ENCODE measurements at regions not wholly inside any gene's neighbourhood (a gene's known extent, or its start where the extent isn't known, plus 50 kb on each side); places are given as distances from the start of the nearest gene placed in this dataset.

GRCh38 chr3:176969066-176969465 lies 228.2 kb downstream of the TBL1XR1 start:
- in situ Hi-C loops (cut with MboI; ENCODE audit: low pct_unique_long_range_greater_than_20kb, low sequenced_read_pairs), result no loop called here
- no peak for DNase-seq

GRCh38 chr3:176968631-176969030 lies 228.7 kb downstream of the TBL1XR1 start:
- DNase-seq, result no peak
- in situ Hi-C loops (cut with MboI; ENCODE audit: low pct_unique_long_range_greater_than_20kb, low sequenced_read_pairs), result no loop called here

- in situ Hi-C loops (cut with MboI; ENCODE audit: low pct_unique_long_range_greater_than_20kb, low sequenced_read_pairs), result no loop called here
- DNase-seq, result no peak
These were observed 229.8 kb downstream of the TBL1XR1 start for GRCh38 chr3:176967522-176967921.

- in situ Hi-C loops (cut with MboI; ENCODE audit: low pct_unique_long_range_greater_than_20kb, low sequenced_read_pairs), result no loop called here
- no peak for DNase-seq
These were observed 232.6 kb downstream of the TBL1XR1 start for GRCh38 chr3:176964661-176965060.

GRCh38 chr3:176961916-176962315 lies 235.4 kb downstream of the TBL1XR1 start:
- no peak for DNase-seq
- in situ Hi-C loops (cut with MboI; ENCODE audit: low pct_unique_long_range_greater_than_20kb, low sequenced_read_pairs), result no loop called here

- in situ Hi-C loops (cut with MboI; ENCODE audit: low pct_unique_long_range_greater_than_20kb, low sequenced_read_pairs), result no loop called here
- no peak for DNase-seq
These were observed 237.4 kb downstream of the TBL1XR1 start for GRCh38 chr3:176959867-176960266.

- in situ Hi-C loops (cut with MboI; ENCODE audit: low pct_unique_long_range_greater_than_20kb, low sequenced_read_pairs), result no loop called here
- no peak for DNase-seq
These were observed 238.7 kb downstream of the TBL1XR1 start for GRCh38 chr3:176958560-176958959.

GRCh38 chr3:176954517-176954916 lies 242.8 kb downstream of the TBL1XR1 start:
- no peak for DNase-seq
- in situ Hi-C loops (cut with MboI; ENCODE audit: low pct_unique_long_range_greater_than_20kb, low sequenced_read_pairs), result no loop called here

GRCh38 chr3:176953106-176954060 lies 243.9 kb downstream of the TBL1XR1 start:
- no peak for DNase-seq
- in situ Hi-C loops (cut with MboI; ENCODE audit: low pct_unique_long_range_greater_than_20kb, low sequenced_read_pairs), result no loop called here

- DNase-seq, result no peak
- in situ Hi-C loops (cut with MboI; ENCODE audit: low pct_unique_long_range_greater_than_20kb, low sequenced_read_pairs), result no loop called here
These were observed 245.5 kb downstream of the TBL1XR1 start for GRCh38 chr3:176951586-176952292.

GRCh38 chr3:176951144-176951543 lies 246.1 kb downstream of the TBL1XR1 start:
- in situ Hi-C loops (cut with MboI; ENCODE audit: low pct_unique_long_range_greater_than_20kb, low sequenced_read_pairs), result no loop called here
- no peak for DNase-seq

- DNase-seq, result no peak
- in situ Hi-C loops (cut with MboI; ENCODE audit: low pct_unique_long_range_greater_than_20kb, low sequenced_read_pairs), result no loop called here
These were observed 246.5 kb downstream of the TBL1XR1 start for GRCh38 chr3:176950743-176951142.

- DNase-seq, result no peak
- in situ Hi-C loops (cut with MboI; ENCODE audit: low pct_unique_long_range_greater_than_20kb, low sequenced_read_pairs), result no loop called here
These were observed 249.1 kb downstream of the TBL1XR1 start for GRCh38 chr3:176948151-176948550.

- DNase-seq, result no peak
- in situ Hi-C loops (cut with MboI; ENCODE audit: low pct_unique_long_range_greater_than_20kb, low sequenced_read_pairs), result no loop called here
These were observed 251.1 kb downstream of the TBL1XR1 start for GRCh38 chr3:176946202-176946601.

- in situ Hi-C loops (cut with MboI; ENCODE audit: low pct_unique_long_range_greater_than_20kb, low sequenced_read_pairs), result no loop called here
- no peak for DNase-seq
These were observed 255.0 kb downstream of the TBL1XR1 start for GRCh38 chr3:176942305-176942704.

GRCh38 chr3:176941689-176942088 lies 255.6 kb downstream of the TBL1XR1 start:
- in situ Hi-C loops (cut with MboI; ENCODE audit: low pct_unique_long_range_greater_than_20kb, low sequenced_read_pairs), result no loop called here
- no peak for DNase-seq

- peak; percentile 64 for DNase-seq
- in situ Hi-C loops (cut with MboI; ENCODE audit: low pct_unique_long_range_greater_than_20kb, low sequenced_read_pairs), result no loop called here
These were observed 258.1 kb downstream of the TBL1XR1 start for GRCh38 chr3:176939022-176939817.

- in situ Hi-C loops (cut with MboI; ENCODE audit: low pct_unique_long_range_greater_than_20kb, low sequenced_read_pairs), result no loop called here
- no peak for DNase-seq
These were observed 259.3 kb downstream of the TBL1XR1 start for GRCh38 chr3:176937994-176938393.

GRCh38 chr3:176937541-176937940 lies 259.7 kb downstream of the TBL1XR1 start:
- in situ Hi-C loops (cut with MboI; ENCODE audit: low pct_unique_long_range_greater_than_20kb, low sequenced_read_pairs), result no loop called here

More at GRCh38 chr3:176937541-176937940, 259.7 kb downstream of the TBL1XR1 start:
- no peak for DNase-seq
